ENCODE measurements at regions not wholly inside any gene's neighbourhood (a gene's known extent, or its start where the extent isn't known, plus 50 kb on each side); places are given as distances from the start of the nearest gene placed in this dataset.

DNA sequence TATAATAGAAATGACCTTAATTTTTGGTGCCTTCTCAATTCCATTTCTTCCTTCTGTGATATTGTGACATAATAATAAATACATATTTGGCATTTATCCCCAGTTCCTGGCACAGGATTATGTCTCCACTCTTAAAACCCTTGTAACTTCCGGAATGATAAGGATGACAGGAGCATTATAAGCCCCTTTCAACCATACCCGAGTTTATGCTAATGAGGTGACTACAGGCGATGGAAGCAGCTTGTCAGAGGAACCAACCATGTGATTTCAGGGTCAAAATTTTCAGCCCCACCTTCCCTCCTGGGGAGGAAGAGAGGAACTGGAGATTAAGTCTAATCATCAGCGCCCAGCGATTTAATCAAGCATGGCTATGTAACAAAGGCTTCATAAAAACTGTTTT, 528.5 kb upstream of the CRIM1 start:
- TF ChIP-seq, protein P1, sequence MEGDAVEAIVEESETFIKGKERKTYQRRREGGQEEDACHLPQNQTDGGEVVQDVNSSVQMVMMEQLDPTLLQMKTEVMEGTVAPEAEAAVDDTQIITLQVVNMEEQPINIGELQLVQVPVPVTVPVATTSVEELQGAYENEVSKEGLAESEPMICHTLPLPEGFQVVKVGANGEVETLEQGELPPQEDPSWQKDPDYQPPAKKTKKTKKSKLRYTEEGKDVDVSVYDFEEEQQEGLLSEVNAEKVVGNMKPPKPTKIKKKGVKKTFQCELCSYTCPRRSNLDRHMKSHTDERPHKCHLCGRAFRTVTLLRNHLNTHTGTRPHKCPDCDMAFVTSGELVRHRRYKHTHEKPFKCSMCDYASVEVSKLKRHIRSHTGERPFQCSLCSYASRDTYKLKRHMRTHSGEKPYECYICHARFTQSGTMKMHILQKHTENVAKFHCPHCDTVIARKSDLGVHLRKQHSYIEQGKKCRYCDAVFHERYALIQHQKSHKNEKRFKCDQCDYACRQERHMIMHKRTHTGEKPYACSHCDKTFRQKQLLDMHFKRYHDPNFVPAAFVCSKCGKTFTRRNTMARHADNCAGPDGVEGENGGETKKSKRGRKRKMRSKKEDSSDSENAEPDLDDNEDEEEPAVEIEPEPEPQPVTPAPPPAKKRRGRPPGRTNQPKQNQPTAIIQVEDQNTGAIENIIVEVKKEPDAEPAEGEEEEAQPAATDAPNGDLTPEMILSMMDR (IDR thresholded peaks at IDR 0.05; ENCODE audit: insufficient read depth, low read length) = no peak
- TF ChIP-seq POLR2AphosphoS5 (IDR thresholded peaks at IDR 0.05; ENCODE audit: low read depth) (no peak), GABPA (IDR thresholded peaks at IDR 0.05; ENCODE audit: low read depth) (no peak), SPI1 (IDR thresholded peaks at IDR 0.05; ENCODE audit: borderline replicate concordance, low read depth) (no peak)
- TF ChIP-seq, protein P2, sequence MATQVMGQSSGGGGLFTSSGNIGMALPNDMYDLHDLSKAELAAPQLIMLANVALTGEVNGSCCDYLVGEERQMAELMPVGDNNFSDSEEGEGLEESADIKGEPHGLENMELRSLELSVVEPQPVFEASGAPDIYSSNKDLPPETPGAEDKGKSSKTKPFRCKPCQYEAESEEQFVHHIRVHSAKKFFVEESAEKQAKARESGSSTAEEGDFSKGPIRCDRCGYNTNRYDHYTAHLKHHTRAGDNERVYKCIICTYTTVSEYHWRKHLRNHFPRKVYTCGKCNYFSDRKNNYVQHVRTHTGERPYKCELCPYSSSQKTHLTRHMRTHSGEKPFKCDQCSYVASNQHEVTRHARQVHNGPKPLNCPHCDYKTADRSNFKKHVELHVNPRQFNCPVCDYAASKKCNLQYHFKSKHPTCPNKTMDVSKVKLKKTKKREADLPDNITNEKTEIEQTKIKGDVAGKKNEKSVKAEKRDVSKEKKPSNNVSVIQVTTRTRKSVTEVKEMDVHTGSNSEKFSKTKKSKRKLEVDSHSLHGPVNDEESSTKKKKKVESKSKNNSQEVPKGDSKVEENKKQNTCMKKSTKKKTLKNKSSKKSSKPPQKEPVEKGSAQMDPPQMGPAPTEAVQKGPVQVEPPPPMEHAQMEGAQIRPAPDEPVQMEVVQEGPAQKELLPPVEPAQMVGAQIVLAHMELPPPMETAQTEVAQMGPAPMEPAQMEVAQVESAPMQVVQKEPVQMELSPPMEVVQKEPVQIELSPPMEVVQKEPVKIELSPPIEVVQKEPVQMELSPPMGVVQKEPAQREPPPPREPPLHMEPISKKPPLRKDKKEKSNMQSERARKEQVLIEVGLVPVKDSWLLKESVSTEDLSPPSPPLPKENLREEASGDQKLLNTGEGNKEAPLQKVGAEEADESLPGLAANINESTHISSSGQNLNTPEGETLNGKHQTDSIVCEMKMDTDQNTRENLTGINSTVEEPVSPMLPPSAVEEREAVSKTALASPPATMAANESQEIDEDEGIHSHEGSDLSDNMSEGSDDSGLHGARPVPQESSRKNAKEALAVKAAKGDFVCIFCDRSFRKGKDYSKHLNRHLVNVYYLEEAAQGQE (IDR thresholded peaks at IDR 0.05; ENCODE audit: insufficient replicate concordance, low read depth) = no peak

All from HL-60 (cell line).